Colonic mucosa (tissue), 4 donors: ENCODE measurements at regions not wholly inside any gene's neighbourhood (a gene's known extent, or its start where the extent isn't known, plus 50 kb on each side); places are given as distances from the start of the nearest gene placed in this dataset.

Source experiments
- DNase-seq: peaks from one replicate; pipeline ENCODE4 v3.0.0-alpha.2; 2020
- H3K27ac ChIP-seq: fragments of 200-600 bp; one replicate; pipeline ENCODE4 v1.8.0; 2021
- H3K27me3 ChIP-seq: fragments of 200-600 bp; one replicate; pipeline ENCODE4 v1.8.0; 2021
- H3K36me3 ChIP-seq: fragments of 200-600 bp; one replicate; pipeline ENCODE4 v1.8.0; 2021
- H3K4me1 ChIP-seq: fragments of 200-600 bp; one replicate; pipeline ENCODE4 v1.8.0; 2021; ENCODE audit warnings: mild to moderate bottlenecking
- H3K4me3 ChIP-seq: fragments of 200-600 bp; one replicate; pipeline ENCODE4 v1.8.0; 2021
- H3K9ac ChIP-seq, 2 donors: one replicate each; pipeline ENCODE4 v1.7.0; 2013; ENCODE audit warnings: control low read depth in 2 of 2, low read depth in 2 of 2, low read length in 2 of 2
- H3K9me3 ChIP-seq: fragments of 200-600 bp; one replicate; pipeline ENCODE4 v1.8.0; 2021
- intact Hi-C: fragments of 100-400 bp; cut with DNase I; formaldehyde crosslinking; loops from one replicate; pipeline ENCODE4 v1.14.1; 2022
- TF ChIP-seq, protein P1 (sequence below): fragments of 200-600 bp; IDR thresholded peaks from one replicate; pipeline ENCODE4 v1.8.0; 2022; ENCODE audit warnings: antibody characterized with exemption, mild to moderate bottlenecking
- donor health status: healthy.
- donor health status: DM: no; HTN: no; CAD: no.
- donor health status: DM: no; HTN: no; CAD: no.

DNA sequence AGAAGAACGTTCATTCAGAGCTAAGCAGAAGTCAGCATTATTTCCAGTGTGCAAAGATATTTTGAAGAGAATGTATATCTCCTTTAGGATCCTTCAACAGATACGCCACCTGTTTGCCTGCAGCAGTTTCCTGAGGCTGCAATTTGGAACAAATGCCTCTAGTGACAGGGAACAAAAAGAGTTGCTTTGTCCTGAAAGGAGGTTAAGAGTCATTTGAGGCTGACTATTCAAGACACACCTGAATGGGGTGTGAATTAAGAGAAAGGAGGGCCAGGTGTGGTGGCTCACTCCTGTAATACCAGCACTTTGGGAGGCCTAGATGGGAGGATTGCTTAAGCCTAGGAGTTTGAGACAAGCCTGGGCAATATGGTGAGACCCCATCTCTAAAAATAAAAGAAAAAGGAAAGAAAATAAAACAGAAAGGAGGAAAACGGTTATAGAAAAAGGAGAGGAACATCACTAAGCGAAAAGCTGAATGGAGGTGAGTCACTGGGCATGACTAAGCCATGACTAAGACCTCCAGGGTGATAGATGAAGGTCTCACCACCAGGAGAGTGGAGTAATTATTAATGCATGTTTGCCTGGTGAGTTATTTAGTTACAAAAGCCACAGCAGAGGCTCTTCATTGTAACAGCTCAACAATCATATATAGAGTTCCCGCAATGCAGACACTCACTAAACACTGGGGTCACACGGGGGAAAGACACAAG lies 255.2 kb upstream of the TNC start:
- H3K27me3 ChIP-seq: no peaks in the 10 kb centered on the region
- no peaks in the 10 kb centered on the region for H3K36me3 ChIP-seq
- no peak for DNase-seq
- no peak overlapping the region for H3K27ac ChIP-seq
- TF ChIP-seq, protein P1, sequence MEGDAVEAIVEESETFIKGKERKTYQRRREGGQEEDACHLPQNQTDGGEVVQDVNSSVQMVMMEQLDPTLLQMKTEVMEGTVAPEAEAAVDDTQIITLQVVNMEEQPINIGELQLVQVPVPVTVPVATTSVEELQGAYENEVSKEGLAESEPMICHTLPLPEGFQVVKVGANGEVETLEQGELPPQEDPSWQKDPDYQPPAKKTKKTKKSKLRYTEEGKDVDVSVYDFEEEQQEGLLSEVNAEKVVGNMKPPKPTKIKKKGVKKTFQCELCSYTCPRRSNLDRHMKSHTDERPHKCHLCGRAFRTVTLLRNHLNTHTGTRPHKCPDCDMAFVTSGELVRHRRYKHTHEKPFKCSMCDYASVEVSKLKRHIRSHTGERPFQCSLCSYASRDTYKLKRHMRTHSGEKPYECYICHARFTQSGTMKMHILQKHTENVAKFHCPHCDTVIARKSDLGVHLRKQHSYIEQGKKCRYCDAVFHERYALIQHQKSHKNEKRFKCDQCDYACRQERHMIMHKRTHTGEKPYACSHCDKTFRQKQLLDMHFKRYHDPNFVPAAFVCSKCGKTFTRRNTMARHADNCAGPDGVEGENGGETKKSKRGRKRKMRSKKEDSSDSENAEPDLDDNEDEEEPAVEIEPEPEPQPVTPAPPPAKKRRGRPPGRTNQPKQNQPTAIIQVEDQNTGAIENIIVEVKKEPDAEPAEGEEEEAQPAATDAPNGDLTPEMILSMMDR: no peak
- H3K4me3 ChIP-seq: no peak overlapping the region
- H3K4me1 ChIP-seq: no peaks in the 10 kb centered on the region
- H3K9me3 ChIP-seq: no peaks in the 10 kb centered on the region
- H3K9ac ChIP-seq: no peak overlapping the region
- intact Hi-C loops: no loop called here

DNA sequence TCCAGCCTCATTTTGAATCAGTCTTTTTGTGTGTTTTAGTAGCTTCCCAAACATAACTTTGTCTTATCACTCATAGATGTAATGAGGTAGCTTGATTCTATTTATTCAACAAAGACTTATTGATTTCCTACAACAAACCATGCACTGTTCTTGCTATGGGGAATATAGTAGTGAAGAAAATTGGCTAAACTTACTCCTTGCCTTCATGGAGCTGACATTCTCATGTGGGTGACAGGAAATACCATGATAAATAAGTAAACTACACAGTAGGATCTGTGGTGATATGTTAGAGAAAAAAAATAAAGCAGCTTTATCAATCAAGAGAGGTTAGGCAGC lies 255.7 kb upstream of the TNC start:
- DNase-seq: no peak
- intact Hi-C loops: no loop called here
- Histone ChIP-seq H3K4me3 (no peak overlapping the region), H3K9me3 (no peaks in the 10 kb centered on the region), H3K27me3 (no peaks in the 10 kb centered on the region), H3K4me1 (no peaks in the 10 kb centered on the region), H3K27ac (no peak overlapping the region), H3K9ac (no peak overlapping the region), H3K36me3 (no peaks in the 10 kb centered on the region)
- TF ChIP-seq, protein P1: no peak

DNA sequence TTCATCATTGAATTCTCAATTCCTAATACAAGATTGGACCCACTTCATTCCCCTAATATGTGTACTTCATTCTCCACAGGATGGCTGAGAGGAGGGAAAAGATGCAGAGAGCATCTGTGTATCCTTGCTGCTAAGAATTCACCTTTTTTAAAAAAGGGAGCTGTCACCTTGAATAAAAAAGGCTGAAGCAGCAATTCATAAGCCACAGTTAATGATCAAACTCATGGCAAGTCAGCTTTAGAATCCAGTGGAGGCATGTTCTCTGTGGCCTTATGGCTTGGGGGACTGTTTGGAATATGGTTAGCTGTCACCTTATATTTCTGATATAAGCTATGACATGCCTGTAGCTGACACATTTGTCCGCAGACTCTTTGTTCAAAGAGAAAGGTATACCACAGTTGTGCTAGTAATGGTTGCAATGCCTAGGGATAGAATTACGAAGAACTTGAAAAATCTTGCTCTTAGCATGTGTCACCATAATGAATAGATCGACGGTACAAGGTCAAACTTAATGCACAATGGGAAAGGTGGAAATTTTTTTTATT lies 256.8 kb upstream of the TNC start:
- no peak overlapping the region for H3K27ac ChIP-seq
- H3K4me1 ChIP-seq: no peaks in the 10 kb centered on the region
- H3K9ac ChIP-seq: no peak overlapping the region
- no peak overlapping the region for H3K4me3 ChIP-seq
- intact Hi-C loops: no loop called here
- no peaks in the 10 kb centered on the region for H3K9me3 ChIP-seq
- no peak for DNase-seq
- no peaks in the 10 kb centered on the region for H3K36me3 ChIP-seq
- TF ChIP-seq, protein P1: no peak
- no peaks in the 10 kb centered on the region for H3K27me3 ChIP-seq

DNA sequence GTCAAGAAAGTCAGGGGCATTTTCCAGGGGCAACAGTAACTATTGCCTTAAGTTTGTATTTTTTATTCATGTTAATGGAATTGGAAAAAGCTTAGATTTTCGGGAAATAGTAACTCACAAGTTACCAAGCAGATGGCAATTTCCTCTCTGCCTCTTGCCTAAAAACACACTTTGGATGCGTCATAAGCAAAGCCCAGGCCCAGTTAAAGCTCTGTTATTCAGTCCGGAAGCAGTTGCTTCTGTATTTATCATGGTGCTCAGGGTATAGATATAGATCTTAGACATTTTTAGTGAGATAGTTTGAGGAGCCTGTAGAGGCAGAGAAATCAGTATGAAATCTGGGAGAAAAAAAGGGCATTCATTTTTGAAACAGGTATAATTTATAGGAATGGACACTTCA lies 260.3 kb upstream of the TNC start:
- no peak overlapping the region for H3K4me3 ChIP-seq
- no peaks in the 10 kb centered on the region for H3K4me1 ChIP-seq
- H3K9ac ChIP-seq: no peak overlapping the region
- H3K27me3 ChIP-seq: no peaks in the 10 kb centered on the region
- TF ChIP-seq, protein P1: no peak
- no peaks in the 10 kb centered on the region for H3K36me3 ChIP-seq
- no peak for DNase-seq
- intact Hi-C loops: no loop called here
- no peaks in the 10 kb centered on the region for H3K9me3 ChIP-seq
- no peak overlapping the region for H3K27ac ChIP-seq

DNA sequence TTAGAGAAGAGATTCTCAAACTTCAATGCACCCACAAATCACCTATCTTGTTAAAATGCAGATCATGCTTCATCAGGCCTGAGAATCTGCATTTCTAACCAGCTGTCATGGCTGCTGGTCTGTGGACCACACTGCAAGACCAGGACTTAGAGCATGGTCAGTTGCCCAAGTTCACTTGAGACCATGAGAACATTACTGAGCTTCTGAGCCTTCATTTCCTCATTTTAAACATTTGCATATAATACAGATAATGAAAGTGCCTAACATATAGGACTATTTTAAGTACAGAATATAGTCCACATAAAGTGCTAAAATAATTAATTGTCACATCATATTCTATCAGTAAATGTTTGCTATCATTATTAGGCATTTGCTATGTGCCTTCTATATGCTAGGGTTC lies 260.8 kb upstream of the TNC start:
- Histone ChIP-seq H3K4me3 (no peak overlapping the region), H3K27ac (no peak overlapping the region), H3K4me1 (no peaks in the 10 kb centered on the region)

More for the DNA sequence above, 260.8 kb upstream of the TNC start:
- no peak for DNase-seq
- intact Hi-C loops: no loop called here
- Histone ChIP-seq H3K9ac (no peak overlapping the region), H3K27me3 (no peaks in the 10 kb centered on the region), H3K9me3 (no peaks in the 10 kb centered on the region), H3K36me3 (no peaks in the 10 kb centered on the region)
- TF ChIP-seq, protein P1: no peak
